Left hindlimb (tissue), 1 donor: ENCODE measurements at regions not wholly inside any gene's neighbourhood (a gene's known extent, or its start where the extent isn't known, plus 50 kb on each side); places are given as distances from the start of the nearest gene placed in this dataset.
"Not testable (repeated sequence)": the region's sequence is repeated elsewhere in the genome, so short reads cannot be mapped to it uniquely, and the experiment has no call there.

ENCODE experiments used
- DNase-seq: peaks from one replicate; pipeline ENCODE4 v3.0.0-alpha.2; 2018

DNA sequence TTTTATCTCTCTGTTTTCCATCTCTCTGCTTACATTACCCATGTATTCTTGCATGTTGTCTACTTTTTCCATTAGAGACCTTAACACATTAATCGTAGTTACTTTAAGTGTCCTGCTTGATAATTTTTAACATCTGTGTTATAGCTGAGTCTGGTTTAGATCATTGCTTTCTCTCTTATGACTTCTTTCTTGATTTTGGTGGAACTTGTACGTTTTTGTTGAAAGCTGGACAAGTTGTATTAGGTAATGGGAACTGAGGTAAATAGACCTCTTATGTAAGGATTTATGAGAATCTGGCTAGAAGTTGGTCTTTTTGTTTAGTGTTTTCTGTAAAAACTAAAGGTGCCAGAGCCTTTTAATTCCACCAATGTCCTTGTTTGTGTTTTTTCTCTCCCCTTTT is 100.8 kb upstream of the LYZL2 start:
- DNase-seq: no peak

DNA sequence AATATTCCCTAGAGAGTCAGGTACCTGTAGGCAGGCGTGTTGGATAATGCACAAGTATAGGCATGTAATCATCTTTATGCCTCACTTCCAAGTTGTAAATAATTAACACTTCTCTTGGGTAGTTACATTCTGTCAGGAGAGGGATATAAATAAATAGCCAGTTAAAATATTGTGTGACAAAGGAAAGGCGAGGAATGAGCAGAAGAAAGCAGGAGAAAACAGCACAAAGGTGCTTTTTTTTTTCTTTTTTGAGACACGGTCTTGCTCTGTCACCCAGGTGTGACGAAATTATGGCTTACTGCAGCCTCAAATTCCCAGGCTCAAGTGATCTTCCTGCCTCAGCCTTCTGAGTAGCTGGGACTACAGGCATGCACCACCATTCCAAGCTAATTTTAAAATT is 99.2 kb upstream of the LYZL2 start:
- no peak for DNase-seq

DNA sequence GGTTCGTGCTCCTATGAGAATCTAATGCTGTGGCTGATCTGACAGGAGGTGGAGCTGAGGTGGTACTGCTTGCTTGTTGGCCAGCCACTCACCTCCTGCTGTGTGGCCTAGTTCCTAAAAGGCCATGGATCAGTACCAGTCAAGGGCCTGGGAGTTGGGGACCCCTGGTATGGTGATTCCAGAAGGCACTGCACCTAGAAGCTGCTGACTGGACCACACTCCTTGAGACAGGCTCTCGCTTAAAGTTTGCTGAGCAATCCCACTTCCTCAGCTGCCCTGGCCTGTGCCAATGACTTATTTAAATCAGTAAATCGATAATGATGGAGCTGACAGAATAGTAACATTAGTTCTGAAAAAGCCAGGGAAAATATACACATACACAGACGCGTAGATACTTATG is 98.6 kb upstream of the LYZL2 start:
- DNase-seq: no peak

DNA sequence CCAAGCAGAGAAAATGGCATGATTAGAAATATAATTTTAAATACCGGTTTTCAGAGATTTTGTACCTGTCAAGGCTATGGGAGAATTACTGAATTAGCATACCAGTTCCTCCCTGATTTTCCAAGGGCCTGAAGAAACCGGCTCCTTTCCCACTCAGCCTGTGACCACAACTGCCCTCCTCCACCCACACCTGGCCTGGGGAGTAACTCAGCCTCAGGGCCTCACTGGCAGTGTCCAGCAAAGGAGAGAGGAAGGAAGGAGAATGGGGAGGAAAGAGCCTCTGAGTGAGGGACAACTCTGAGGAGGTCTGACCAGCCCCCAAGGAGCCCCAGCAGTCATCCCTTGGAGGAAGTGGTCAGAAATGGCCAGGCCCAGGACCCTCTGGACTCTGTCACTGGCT is 98.0 kb upstream of the LYZL2 start:
- no peak for DNase-seq

DNA sequence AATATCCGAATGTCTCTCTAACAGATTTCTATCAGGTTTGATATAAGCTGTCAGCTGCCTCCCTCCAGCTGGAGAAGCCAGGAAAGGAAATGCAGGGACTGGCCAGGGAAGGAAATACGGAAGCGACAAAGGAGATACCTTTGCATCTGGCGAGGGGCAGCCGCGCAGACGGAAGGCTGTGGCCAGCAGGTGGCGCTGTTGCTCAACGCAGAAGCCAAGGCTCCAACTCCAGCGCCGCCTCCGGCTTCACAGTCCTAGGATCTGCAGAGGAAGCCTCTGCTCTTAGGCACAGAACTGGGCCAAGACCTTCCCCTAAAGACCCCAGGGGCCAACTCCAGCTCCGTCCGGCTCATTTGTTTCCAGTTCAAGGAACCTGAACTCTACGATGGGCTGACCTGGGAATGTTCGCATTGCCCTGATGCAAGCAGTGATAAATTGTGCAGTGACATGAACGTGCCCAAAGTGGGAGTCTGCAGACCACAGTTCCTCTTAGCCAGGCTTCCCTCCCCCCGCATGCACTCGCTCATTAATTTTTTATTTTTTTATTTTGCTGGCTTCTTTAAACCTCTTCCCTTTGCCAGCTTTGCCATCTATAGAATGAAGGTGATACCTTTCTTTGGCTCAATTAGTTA is 97.3 kb upstream of the LYZL2 start:
- peak; percentile 83 for DNase-seq

DNA sequence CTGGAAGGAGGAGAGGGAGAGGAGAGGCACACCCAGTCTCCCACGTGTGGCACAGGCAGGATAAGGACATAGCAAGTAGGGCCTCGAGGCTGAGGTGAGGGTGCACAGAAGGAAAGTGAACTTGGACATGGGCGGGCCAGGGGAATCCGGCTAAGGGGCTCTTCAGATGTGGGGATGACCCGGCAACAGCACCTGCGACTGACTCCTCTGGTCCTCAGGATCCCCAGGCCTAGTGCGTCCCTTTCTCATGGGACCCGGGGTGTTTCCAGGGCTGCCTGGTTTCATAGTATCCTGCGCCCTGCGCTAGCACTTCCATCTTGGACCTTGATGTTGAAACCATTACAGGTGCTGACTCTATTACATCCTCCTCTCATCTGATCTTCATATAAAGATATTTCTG is 96.1 kb upstream of the LYZL2 start:
- no peak for DNase-seq

DNA sequence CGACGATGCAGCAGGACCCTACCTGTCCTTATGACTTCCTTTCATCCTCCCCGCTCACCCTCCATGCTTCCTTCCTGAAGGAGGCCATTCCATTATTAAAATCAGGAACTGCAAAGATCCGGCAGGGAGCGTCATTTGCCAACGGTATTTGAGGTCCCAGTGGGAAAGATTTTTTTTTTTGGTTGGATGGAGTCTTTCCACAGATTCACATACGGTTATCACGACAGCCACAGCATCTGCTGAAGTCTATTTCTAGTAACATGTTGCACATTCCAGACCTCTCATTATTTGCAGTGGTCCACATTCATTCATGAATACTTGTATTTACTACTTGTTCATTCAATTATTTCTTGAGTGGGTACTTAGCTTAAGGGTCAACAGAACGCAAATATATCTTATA is 94.7 kb upstream of the LYZL2 start:
- DNase-seq: no peak

DNA sequence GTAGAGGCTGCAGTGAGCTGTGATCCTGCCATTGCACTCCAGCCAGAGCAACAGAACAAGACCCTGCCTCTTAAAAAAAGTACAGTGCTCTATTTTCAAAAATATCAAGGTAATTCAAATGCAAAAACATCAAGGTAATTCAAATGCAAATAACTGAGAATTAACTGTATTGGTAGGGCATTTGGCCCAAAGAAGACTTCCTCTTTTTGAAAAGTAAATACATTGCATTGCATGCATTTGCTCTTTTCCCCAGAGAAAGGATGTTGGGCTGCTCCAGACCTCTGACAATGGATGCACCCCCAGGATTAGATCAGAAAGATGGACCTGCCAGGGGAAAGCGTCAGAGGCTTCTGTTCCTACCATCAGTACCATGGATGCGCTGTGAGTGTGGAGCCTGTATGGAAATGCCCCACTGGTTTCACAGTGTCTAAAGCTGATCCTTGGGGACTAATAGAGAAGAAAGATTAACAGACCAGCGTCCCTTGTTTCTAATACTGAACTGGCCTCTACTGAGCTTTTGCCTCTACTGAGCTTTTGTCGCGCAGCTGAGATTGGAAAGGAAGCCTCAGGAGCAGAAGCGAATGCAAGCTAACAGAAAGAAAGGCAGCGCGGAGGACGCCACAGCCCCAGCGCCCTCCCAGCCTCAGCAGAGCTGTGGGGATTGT is 93.5 kb upstream of the LYZL2 start:
- no peak for DNase-seq

DNA sequence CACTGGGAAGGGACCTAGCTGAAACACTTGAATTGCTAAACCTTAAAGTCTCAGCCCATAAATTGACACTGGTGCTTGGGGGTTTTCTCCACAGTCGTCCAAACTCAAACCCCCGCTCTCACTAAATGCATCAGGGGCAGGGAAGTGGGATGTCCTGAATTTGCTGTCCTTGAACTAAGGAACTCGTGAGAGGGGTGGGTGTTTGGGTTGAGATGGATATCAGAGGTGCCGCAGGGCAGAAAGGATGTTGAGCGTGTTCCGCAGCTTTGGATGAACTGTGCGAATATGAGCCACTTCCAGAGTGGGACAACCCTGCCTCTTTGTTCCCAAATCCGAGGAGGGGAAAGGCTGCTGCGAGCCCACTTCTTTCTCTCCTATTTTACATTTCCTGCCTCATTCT is 90.3 kb upstream of the LYZL2 start:
- DNase-seq: no peak

DNA sequence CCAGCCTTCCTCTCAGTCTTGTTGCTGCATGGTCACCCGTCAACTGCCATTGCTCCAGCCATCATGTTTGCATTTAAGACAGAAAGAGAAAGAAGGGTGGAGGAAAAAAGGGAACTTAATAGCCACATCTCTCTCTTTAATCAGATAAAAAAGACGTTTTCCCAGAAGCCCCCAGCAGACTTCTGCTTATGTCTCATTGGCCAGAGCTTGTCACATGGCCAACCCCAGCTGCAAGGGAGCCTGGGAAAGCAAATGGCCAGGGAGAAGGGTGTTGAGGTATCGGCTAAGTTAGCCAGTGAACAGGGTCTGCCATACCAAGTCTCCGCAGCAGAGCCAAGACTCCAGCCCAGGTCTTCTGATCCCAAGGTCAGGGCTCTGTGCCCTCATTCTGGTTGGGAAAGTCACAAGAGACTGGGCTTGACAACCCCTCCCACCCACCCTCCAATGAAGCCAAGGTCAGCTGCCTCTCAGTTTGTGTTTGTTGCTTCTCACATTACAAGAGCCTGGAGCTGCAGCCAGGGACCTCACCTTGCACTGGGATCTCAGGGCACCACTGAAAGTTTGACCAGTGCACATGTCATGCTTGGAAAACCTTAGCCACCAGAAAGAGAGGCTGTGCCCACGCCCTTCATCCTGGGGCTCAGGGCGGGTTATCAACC is 80.3 kb upstream of the LYZL2 start:
- DNase-seq: no peak

DNA sequence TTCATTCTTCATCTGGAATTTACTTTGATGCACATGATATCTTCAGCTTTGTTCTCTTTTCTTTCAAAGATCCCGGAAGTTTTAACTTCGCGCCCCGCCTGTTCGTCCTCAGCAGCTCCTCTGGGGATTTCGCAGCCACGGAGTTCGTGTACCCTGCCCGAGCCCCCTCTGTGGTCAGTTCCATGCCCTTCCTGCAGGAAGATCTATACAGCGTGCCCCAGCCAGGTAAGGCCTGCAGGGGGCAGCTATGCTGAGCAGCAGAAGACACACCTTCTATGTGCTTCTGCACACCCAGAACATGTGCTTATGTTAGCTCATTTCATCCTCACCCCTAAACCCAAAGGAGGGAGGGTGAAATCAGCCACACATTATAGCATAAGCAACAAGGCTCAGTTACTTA is 79.7 kb upstream of the LYZL2 start:
- no peak for DNase-seq

DNA sequence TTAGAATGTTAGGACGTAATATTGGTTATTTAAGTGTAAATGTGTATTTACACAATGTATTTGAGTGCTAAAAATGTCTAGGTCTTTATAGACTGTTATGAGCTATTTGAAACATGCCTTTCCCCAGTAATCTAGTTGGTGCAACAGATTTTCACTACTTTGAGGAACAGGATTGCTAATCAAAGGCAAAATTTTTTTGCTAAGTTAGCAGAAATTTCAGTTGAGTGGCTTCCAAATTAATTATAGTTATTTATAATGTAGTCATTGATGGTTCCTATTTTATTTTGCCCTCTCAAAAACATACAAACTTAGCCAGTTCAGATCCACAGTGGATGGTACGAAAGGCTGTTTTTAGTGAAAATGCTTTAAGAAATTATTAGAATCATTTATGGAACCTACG is 78.7 kb upstream of the LYZL2 start:
- no peak for DNase-seq

DNA sequence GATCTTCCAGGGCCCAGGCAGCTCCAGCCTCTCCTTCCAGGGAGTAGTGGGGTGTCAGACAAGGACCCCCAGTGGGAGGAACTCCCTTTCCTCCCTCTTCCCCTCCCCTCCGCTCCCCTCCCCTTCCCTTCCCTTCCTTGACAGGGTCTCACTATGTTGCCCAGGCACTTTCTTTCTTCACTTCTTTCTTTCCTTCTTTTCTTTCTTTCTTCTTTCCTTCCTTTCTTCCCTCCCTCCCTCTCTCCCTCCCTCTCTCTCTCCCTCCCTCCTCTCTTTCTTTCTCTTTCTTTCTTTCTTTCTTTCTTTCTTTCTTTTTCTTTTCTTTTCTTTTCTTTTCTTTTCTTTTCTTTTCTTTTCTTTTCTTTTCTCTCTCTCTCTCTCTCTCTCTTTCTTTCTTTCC is 76.6 kb upstream of the LYZL2 start:
- not testable (repeated sequence) for DNase-seq

DNA sequence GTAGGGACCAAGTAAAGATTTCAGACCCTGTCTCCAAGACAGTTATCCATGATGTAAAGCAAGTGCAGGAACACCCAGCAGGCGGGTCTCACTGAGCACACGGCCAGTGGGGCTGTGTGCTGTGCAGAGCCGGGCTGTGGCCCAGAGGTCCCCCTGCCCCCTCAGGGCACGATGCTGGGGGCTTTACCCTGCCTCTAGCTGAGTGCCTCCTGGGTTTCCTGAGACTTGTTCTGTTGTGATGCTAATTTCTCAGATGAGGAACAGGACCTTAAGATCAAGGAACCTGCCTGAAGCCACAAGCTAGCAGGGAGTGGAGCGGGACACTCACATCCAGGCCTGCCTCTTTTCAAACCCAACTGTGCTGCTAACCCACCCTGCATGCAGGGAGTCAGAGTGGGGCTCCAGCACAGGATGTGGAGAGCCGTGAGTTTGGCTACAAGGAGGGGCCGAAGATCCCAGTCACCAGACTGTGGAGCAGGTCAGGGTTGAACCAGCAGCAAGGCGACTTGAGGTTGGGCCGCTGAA is 76.1 kb upstream of the LYZL2 start:
- no peak for DNase-seq

DNA sequence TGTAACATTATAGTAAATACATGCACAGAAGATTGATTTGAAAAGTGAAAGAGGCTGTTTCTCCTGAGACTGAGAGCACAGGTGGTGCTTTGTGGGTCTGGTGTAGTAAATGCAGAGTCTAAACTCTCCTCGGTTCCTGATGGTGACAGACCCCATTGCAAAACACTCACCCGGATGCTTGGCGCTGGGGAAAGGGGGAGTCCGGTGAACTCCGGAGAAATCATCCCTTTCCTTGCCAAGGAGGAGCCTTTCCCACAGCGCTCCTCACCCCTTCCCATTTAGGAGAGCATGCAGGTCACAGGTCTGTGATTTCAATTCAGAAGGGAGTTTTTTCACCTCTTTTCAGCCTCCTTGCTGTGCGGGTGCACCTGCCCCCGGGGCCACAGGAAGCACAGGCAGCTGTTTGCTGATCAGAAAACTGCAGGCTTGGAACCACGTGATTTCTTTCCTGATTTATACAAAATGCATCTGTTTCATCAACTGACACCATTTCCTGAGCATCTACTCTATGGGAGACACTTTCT is 75.6 kb upstream of the LYZL2 start:
- DNase-seq: no peak

DNA sequence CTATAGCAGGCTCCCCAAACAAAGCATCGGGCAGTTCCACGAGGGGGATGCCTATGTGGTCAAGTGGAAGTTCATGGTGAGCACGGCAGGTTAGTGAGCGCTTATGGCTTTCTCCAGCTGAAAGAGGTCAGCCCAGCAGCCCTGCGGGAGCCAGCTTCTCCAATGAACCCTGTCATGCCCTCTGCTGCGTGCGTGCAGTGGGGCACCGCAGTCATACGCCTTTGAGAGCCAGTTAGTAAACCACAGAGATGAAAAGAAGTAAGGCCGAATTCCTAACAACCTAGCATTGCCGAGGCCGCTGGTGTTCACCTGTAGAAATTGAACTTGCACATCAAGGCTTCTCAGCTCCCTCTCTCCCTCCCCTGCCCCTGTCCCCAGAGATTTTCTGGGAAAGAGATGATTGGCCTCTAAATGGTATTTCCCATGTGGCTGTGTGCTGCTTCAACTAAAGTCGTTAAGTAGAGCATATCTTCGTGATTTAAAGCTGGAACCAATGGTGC is 75.1 kb upstream of the LYZL2 start:
- not testable (repeated sequence) for DNase-seq

DNA sequence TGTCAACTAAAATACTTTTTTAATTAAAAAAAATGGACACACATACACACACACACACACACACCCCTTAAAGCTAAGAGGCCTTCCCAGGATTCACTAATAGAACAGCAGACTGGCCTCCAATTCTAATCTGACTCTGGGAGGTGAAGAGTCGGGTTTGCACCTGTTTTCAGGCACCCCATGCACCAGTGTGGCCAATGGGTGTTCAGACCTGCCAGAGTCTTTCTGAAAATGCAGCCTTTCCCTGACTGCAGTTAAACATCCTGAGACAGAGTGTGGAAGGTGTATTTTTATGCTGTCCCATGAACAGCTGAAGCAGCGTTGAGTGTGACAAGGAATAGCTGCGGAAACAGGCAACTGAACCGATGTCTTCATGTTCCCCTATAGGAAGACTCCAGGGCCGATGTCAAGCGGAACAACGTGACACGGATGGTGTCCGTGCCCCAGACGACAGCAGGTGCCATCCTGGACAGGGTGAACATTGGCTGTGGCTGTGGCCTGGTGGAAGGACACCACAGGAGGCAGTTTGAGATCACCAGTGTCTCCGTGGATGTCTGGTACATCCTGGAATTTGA is 74.6 kb upstream of the LYZL2 start:
- DNase-seq: no peak

DNA sequence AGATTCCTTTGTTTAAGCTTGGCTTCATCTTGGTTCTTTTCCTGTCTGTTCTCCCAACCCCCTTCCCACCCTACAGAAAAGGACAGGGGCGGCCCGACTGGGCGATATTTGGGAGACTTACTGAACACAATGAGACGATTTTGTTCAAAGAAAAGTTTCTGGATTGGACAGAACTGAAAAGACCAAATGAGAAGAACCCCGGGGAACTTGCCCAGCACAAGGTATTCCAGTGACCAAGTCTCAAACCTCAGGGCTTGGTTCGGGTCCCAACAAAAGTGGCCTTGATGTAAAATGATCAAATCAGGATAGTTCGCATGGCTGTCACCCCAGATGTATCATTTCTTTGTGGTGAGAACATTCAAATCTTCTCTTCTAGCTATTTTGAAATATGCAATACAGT is 73.9 kb upstream of the LYZL2 start:
- not testable (repeated sequence) for DNase-seq

DNA sequence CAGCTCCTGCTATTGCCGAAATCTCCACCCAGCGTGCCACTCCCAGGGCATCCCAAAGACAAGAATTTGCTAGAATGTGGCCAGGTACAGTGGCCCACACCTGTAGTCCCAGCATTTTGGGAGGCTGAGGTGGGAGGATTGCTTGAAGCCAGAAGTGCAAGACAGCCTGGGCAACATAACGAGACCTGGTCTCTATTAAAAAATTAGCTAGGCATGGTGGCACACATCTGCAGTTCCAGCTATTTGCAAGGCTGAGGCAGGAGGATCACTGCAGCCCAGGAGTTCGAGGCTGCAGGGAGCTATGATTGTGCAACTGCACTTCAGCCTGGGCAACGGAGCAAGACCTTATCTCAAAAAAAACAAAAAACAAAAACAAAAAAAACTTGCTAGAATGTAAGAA is 73.3 kb upstream of the LYZL2 start:
- DNase-seq: no peak

DNA sequence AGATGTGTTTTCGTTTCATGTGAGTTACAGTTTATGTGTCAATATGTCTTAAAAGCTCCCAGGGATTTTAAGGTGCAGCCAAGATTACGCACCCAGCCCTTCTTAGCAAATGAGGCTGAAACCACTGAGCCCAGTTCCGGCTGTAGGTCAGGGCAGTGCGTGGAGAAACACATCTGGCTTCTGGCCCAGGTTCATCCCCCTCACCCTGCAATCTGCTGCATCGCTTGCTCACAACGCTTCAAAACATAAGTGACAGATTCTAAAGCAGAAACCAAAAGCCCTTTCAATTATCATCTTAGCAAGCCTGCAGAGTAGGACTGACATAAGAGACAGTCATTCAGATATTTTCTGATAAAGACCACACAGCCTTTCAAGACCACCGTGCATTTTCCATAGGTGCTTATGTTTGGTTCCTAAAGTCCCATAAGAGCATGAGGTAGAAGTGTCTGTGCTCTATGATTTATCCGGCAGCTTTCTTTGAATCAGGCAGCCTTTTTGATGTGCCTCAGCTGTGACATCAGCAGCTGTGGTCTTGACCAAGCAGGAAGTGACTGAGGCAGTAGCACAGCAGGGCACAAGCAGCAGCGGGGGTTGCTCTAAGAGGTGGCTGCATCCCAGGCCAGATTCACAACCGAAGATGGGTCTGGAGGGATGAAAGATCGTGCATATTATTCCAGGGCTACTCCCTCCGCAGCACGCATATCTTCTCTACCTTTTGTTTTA is 72.1 kb upstream of the LYZL2 start:
- no peak for DNase-seq

DNA sequence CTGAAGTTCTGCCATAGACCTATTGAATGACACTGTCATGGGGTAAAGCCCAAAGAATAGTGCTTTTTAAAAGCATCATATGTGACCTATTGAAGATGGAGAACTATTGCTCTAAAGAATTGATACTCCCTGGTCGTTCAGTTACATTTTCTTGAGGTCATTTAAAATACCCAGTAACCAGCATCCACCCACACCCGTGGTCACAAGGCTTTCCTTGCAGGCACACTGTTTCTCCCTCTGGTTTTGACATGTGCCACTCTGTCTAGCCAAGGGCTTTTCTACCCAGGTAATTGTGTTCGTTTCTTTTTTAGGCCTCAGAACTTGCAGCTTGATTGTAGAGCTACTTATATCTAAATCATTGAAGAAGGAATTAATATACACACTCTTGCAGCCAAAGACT is 68.3 kb upstream of the LYZL2 start:
- DNase-seq: no peak

DNA sequence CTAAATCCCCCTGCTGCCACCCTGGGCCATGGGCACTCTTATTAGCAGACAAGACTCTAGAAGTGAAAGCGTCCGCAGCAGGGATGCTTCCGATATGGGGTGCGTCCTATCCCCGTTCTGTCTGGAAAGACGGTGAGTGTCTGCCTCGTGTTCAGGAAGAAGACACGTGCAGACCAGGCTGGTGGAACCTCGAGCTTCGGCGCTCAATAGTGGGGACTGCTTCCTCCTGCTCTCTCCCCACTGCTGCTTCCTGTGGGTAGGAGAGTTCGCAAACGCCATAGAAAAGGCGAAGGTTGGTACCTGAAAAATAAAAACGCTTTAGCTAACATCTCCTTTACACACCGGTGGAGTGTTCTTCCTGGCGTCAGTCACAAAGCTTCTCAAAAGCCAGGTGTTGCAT is 67.7 kb upstream of the LYZL2 start:
- DNase-seq: not testable (repeated sequence)
